Skin of body (tissue), 1 donor: ENCODE measurements at regions not wholly inside any gene's neighbourhood (a gene's known extent, or its start where the extent isn't known, plus 50 kb on each side); places are given as distances from the start of the nearest gene placed in this dataset.
"Not testable (repeated sequence)": the region's sequence is repeated elsewhere in the genome, so short reads cannot be mapped to it uniquely, and the experiment has no call there.

ENCODE experiments used
- DNase-seq: peaks from one replicate; lab custom pipeline; 2025; lab: John Stamatoyannopoulos, UW

- DNase-seq, result no peak
Observed at GRCh38 chr15:94987085-94987484, 755.7 kb downstream of the MCTP2 start.

- no peak for DNase-seq
Observed at GRCh38 chr15:94991718-94992117, 760.4 kb downstream of the MCTP2 start.

GRCh38 chr15:95009635-95010034 is 778.3 kb downstream of the MCTP2 start:
- DNase-seq, result no peak

GRCh38 chr15:95013381-95013780 is 782.0 kb downstream of the MCTP2 start:
- no peak for DNase-seq

GRCh38 chr15:95016511-95017229 is 785.3 kb downstream of the MCTP2 start:
- no peak for DNase-seq

GRCh38 chr15:95017666-95018328 is 786.4 kb downstream of the MCTP2 start:
- no peak for DNase-seq

- no peak for DNase-seq
Observed at GRCh38 chr15:95018888-95019545, 787.7 kb downstream of the MCTP2 start.

GRCh38 chr15:95019907-95020306 is 788.5 kb downstream of the MCTP2 start:
- no peak for DNase-seq

GRCh38 chr15:95021816-95022215 is 790.5 kb downstream of the MCTP2 start:
- DNase-seq, result no peak

GRCh38 chr15:95024351-95024750 is 793.0 kb downstream of the MCTP2 start:
- no peak for DNase-seq

- no peak for DNase-seq
Observed at GRCh38 chr15:95025924-95026728, 794.8 kb downstream of the MCTP2 start.

GRCh38 chr15:95027981-95028380 is 796.6 kb downstream of the MCTP2 start:
- no peak for DNase-seq

- DNase-seq, result no peak
Observed at GRCh38 chr15:95032156-95032555, 800.8 kb downstream of the MCTP2 start.

GRCh38 chr15:95035106-95035505 is 803.7 kb downstream of the MCTP2 start:
- DNase-seq, result no peak

GRCh38 chr15:95041297-95041696 is 809.9 kb downstream of the MCTP2 start:
- no peak for DNase-seq

GRCh38 chr15:95043236-95043932 is 812.0 kb downstream of the MCTP2 start:
- not testable (repeated sequence) for DNase-seq

- no peak for DNase-seq
Observed at GRCh38 chr15:95043933-95044313, 812.6 kb downstream of the MCTP2 start.

- no peak for DNase-seq
Observed at GRCh38 chr15:95044745-95045417, 813.5 kb downstream of the MCTP2 start.

- DNase-seq, result no peak
Observed at GRCh38 chr15:95051861-95052260, 820.5 kb downstream of the MCTP2 start.

- DNase-seq, result no peak
Observed at GRCh38 chr15:95059346-95059905, 828.1 kb downstream of the MCTP2 start.
